Prostate gland (tissue), 2 donors: ENCODE measurements at regions not wholly inside any gene's neighbourhood (a gene's known extent, or its start where the extent isn't known, plus 50 kb on each side); places are given as distances from the start of the nearest gene placed in this dataset.

Experiments used
- DNase-seq: peaks from one replicate; pipeline ENCODE4 v3.0.0-alpha.2; 2019; ENCODE audit warnings: low spot score
- H3K27ac ChIP-seq, 2 donors: fragments of 200-600 bp; sonication (generic); 2 replicates each; pipeline ENCODE4 v1.5.1; 2017 to 2019
- H3K27me3 ChIP-seq: fragments of 200-600 bp; sonication (generic); replicated peaks from 2 replicates; pipeline ENCODE4 v1.5.1; 2019; ENCODE audit not compliant: insufficient read depth
- H3K36me3 ChIP-seq, 2 donors: fragments of 200-600 bp; sonication (generic); 1 replicate in 1 of 2; 2 replicates in 1 of 2; pipeline versions ENCODE4 v1.5.1 to v1.8.1; 2017 to 2019
- H3K4me1 ChIP-seq: fragments of 200-600 bp; sonication (generic); replicated peaks from 2 replicates; pipeline ENCODE4 v1.5.1; 2019
- H3K4me3 ChIP-seq, 2 donors: fragments of 200-600 bp; sonication (generic); 2 replicates each; pipeline ENCODE4 v1.5.1; 2017 to 2019
- H3K9me3 ChIP-seq: fragments of 200-600 bp; sonication (generic); 2 replicates; pipeline ENCODE4 v1.5.1; 2017
- POLR2A ChIP-seq: fragments of 450-650 bp; IDR thresholded peaks from one replicate; pipeline ENCODE4 v1.6.1; 2016; ENCODE audit warnings: antibody characterized with exemption, mild to moderate bottlenecking
- POLR2AphosphoS5 ChIP-seq: sonication (generic); formaldehyde crosslinking; IDR thresholded peaks from one replicate; pipeline ENCODE4 v1.6.1; 2017; ENCODE audit warnings: antibody characterized with exemption
- WGBS: methylation state at CpG from one replicate; pipeline ENCODE4 v1.1.5; 2018; 5-methylcytosine and 5-hydroxymethylcytosine counted together
- intact Hi-C: fragments of 100-400 bp; cut with DNase I; formaldehyde crosslinking; loops from one replicate; pipeline ENCODE4 v1.14.2; 2022
- TF ChIP-seq, protein P1 (sequence below), 4 experiments: fragments of 200-600 bp in 2 of 4; fragments of 450-650 bp in 2 of 4; sonication (generic) in 2 of 4; IDR thresholded peaks; 1 replicate in 3 of 4; 2 replicates in 1 of 4; pipeline ENCODE4 v1.5.1; 2016 to 2019; ENCODE audit warnings: antibody characterized with exemption in 4 of 4, mild to moderate bottlenecking in 2 of 4, moderate library complexity in 2 of 4

DNA sequence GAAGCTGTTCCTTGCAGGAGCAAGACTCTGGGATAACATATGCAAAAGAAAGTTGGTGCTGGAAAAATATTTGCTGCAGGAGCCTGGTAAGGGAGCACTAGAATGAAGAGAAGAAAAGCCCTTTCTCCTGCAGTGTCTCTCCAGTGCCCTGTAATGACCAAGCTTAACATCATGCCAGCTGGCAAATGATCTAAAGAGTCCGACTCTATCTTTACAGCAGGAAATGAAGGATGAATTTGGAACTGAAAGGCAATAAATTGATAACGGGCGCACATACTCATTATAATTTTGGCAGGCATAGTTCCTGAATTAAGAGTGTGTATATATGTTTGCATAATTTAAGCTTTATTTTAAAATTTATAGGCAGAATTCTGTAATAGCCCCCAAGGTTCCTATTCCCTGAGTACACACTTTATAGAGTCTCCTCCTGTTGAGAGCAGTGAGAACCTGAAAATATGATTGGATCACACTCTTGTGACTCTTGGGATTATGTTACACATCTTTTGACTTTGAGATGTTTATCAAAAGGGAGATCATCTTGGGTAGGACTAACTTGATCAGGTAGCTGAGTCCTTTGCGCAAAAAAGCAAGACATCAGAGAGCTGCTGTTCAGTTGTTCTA, 299.0 kb upstream of the MBL2 start:
- no peak for DNase-seq
- 20% methylated on average over 4 of the region's 4 CpGs for WGBS
- Histone ChIP-seq H3K27me3 (no peaks in the 10 kb centered on the region), H3K9me3 (no peaks in the 10 kb centered on the region), H3K36me3 (no peaks in the 10 kb centered on the region), H3K27ac (no peak overlapping the region), H3K4me3 (no peak overlapping the region), H3K4me1 (no peaks in the 10 kb centered on the region)
- TF ChIP-seq, protein P1, sequence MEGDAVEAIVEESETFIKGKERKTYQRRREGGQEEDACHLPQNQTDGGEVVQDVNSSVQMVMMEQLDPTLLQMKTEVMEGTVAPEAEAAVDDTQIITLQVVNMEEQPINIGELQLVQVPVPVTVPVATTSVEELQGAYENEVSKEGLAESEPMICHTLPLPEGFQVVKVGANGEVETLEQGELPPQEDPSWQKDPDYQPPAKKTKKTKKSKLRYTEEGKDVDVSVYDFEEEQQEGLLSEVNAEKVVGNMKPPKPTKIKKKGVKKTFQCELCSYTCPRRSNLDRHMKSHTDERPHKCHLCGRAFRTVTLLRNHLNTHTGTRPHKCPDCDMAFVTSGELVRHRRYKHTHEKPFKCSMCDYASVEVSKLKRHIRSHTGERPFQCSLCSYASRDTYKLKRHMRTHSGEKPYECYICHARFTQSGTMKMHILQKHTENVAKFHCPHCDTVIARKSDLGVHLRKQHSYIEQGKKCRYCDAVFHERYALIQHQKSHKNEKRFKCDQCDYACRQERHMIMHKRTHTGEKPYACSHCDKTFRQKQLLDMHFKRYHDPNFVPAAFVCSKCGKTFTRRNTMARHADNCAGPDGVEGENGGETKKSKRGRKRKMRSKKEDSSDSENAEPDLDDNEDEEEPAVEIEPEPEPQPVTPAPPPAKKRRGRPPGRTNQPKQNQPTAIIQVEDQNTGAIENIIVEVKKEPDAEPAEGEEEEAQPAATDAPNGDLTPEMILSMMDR (IDR thresholded peaks at IDR 0.05), result no peak
- intact Hi-C loops, result no loop called here

DNA sequence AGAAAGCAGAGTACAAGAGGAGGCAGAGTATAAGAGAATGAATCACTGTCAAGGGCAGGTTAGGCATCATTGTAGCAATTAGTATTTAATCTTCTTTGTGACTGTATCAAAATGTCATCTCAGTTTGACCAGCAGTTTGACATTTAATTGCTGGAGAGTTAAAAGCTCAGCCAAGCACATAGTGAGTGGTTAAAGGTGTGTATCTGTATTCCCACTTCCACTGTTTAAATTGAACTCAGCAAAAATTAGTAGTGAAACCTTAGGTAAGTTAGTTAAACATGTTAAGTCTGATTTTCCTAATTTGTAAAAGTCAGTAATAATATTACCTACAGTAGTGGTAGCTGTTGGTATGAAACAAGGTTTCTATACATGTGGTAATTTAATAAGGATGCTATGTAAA, 296.4 kb upstream of the MBL2 start:
- no peaks in the 10 kb centered on the region for H3K36me3 ChIP-seq

DNA sequence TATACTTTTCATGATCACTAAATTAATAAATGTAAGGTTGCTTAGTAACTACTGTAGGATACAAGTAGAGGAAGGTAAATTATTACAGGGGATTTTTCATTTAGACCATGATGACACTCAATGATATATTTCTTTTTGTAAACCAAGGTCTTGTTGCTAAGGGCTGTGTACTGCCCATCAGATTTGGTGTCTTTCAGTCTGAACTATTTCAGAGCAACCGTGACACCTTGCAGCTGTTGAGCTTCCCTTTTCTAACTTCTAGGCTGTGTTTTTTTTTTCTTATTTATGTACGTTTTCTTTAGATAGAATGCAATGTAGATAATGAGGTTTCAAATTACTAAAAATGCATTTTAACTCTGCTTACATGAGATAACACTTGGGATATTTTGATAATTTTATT, 292.0 kb upstream of the MBL2 start:
- intact Hi-C loops, result no loop called here
- no peak overlapping the region for H3K27ac ChIP-seq
- TF ChIP-seq POLR2A, result no peak
- TF ChIP-seq POLR2AphosphoS5, result no peak
- TF ChIP-seq, protein P1 (IDR thresholded peaks at IDR 0.05), result no peak
- H3K4me3 ChIP-seq, result no peak overlapping the region
- DNase-seq, result no peak
- H3K4me1 ChIP-seq, result no peaks in the 10 kb centered on the region
- H3K36me3 ChIP-seq, result no peaks in the 10 kb centered on the region
- 26% methylated on average over 2 of the region's 2 CpGs for WGBS
- no peaks in the 10 kb centered on the region for H3K9me3 ChIP-seq
- no peaks in the 10 kb centered on the region for H3K27me3 ChIP-seq

More for the DNA sequence above, 296.4 kb upstream of the MBL2 start:
- no peaks in the 10 kb centered on the region for H3K4me1 ChIP-seq
- DNase-seq, result no peak
- intact Hi-C loops, result no loop called here
- H3K27me3 ChIP-seq, result no peaks in the 10 kb centered on the region
- no peak for TF ChIP-seq POLR2A
- no peak for TF ChIP-seq POLR2AphosphoS5
- TF ChIP-seq, protein P1 (IDR thresholded peaks at IDR 0.05), result no peak
- no peak overlapping the region for H3K4me3 ChIP-seq
- no peak overlapping the region for H3K27ac ChIP-seq
- H3K9me3 ChIP-seq, result no peaks in the 10 kb centered on the region

DNA sequence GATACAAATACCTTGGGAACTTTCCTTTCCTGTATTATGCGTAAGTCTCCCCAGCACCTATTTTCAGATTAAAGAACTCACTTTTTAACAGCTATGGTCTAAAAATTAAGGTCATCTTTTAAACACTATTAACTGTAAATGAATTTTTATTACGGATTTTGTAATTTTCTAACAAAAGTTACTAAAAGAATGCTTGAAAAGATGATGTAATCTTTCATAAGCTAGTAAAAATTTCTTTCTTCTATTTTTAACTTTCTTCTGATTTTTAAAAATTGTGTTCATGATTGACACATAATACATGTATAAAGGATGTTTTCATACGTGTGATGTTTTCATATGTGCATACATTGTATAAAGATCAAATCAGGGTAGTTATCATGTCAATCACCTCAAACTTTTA, 291.2 kb upstream of the MBL2 start:
- no peak overlapping the region for H3K4me3 ChIP-seq
- DNase-seq, result no peak
- no peaks in the 10 kb centered on the region for H3K4me1 ChIP-seq
- 81% methylated on average over 3 of the region's 3 CpGs for WGBS
- intact Hi-C loops, result no loop called here
- H3K9me3 ChIP-seq, result no peaks in the 10 kb centered on the region
- no peaks in the 10 kb centered on the region for H3K36me3 ChIP-seq
- no peak overlapping the region for H3K27ac ChIP-seq
- no peaks in the 10 kb centered on the region for H3K27me3 ChIP-seq
- no peak for TF ChIP-seq POLR2AphosphoS5
- TF ChIP-seq, protein P1 (IDR thresholded peaks at IDR 0.05), result no peak
- TF ChIP-seq POLR2A, result no peak

DNA sequence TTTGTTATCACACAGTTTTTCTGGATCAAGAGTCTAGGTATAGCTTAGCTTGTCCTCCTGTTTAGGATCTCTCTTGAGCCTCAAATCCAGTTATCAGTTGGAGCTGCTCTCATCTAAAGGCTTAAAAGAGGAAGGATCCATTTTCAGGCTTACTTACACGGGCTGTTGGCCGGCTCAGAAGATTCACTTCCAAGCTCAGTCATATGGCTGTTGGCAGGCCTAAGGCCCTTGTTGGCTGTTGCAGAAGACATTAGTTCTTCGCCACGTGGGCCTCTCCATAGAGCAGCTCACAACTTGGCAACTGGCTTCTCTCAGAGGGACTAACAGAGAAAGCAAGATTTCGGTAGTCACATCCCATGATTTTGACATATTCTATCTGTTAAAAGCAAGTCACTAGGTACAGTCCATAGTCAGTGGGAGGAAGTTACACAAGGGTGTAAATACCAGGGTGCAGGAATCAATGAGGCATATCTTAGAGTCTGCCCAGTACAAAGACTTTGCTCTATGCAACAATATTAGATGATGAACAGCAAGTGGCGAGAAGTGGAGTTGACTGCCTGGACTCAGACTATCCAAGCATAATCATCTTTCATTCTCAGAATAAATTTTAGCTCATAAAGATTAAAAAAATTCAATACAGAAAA, 280.1 kb upstream of the MBL2 start:
- Histone ChIP-seq H3K9me3 (no peaks in the 10 kb centered on the region), H3K36me3 (no peaks in the 10 kb centered on the region), H3K4me1 (no peaks in the 10 kb centered on the region), H3K27ac (no peak overlapping the region), H3K27me3 (no peaks in the 10 kb centered on the region), H3K4me3 (no peak overlapping the region)
- intact Hi-C loops, result no loop called here
- TF ChIP-seq POLR2A, result no peak
- TF ChIP-seq, protein P1 (IDR thresholded peaks at IDR 0.05), result no peak
- no peak for TF ChIP-seq POLR2AphosphoS5
- DNase-seq, result no peak
- 81% methylated on average over 6 of the region's 6 CpGs for WGBS
